Endothelial cell (in vitro differentiated cells): ENCODE measurements at regions not wholly inside any gene's neighbourhood (a gene's known extent, or its start where the extent isn't known, plus 50 kb on each side); places are given as distances from the start of the nearest gene placed in this dataset.
A peak's percentile ranks its signal among the peaks of the same experiment; 100 is the strongest.

Source experiments
- DNase-seq: peaks from one replicate; pipeline ENCODE4 v3.0.0; 2021; ENCODE audit warnings: low spot score
- H3K27ac Mint-ChIP-seq: one replicate; pipeline ENCODE4 v1.8.0; 2021; ENCODE audit warnings: mixed read lengths, inconsistent platforms; ENCODE audit not compliant: unreplicated experiment
- H3K27me3 Mint-ChIP-seq: one replicate; pipeline ENCODE4 v1.8.0; 2021; ENCODE audit warnings: mild to moderate bottlenecking, moderate library complexity, mixed read lengths, inconsistent platforms; ENCODE audit not compliant: unreplicated experiment
- H3K36me3 Mint-ChIP-seq: one replicate; pipeline ENCODE4 v1.8.0; 2021; ENCODE audit warnings: mild to moderate bottlenecking, low read depth, mixed read lengths, inconsistent platforms; ENCODE audit not compliant: unreplicated experiment
- H3K4me1 Mint-ChIP-seq: one replicate; pipeline ENCODE4 v1.8.0; 2021; ENCODE audit warnings: mild to moderate bottlenecking, mixed read lengths, inconsistent platforms; ENCODE audit not compliant: unreplicated experiment
- H3K4me3 Mint-ChIP-seq: one replicate; pipeline ENCODE4 v1.8.0; 2021; ENCODE audit warnings: mild to moderate bottlenecking, mixed read lengths, inconsistent platforms; ENCODE audit not compliant: unreplicated experiment
- H3K9me3 Mint-ChIP-seq: one replicate; pipeline ENCODE4 v1.8.0; 2021; ENCODE audit warnings: mixed read lengths, inconsistent platforms; ENCODE audit not compliant: unreplicated experiment
- TF ChIP-seq, protein P1 (sequence below): fragments of 200-600 bp; sonication (generic); IDR thresholded peaks from one replicate; pipeline ENCODE4 v1.5.0; 2021; ENCODE audit warnings: antibody characterized with exemption; ENCODE audit not compliant: unreplicated experiment

DNA sequence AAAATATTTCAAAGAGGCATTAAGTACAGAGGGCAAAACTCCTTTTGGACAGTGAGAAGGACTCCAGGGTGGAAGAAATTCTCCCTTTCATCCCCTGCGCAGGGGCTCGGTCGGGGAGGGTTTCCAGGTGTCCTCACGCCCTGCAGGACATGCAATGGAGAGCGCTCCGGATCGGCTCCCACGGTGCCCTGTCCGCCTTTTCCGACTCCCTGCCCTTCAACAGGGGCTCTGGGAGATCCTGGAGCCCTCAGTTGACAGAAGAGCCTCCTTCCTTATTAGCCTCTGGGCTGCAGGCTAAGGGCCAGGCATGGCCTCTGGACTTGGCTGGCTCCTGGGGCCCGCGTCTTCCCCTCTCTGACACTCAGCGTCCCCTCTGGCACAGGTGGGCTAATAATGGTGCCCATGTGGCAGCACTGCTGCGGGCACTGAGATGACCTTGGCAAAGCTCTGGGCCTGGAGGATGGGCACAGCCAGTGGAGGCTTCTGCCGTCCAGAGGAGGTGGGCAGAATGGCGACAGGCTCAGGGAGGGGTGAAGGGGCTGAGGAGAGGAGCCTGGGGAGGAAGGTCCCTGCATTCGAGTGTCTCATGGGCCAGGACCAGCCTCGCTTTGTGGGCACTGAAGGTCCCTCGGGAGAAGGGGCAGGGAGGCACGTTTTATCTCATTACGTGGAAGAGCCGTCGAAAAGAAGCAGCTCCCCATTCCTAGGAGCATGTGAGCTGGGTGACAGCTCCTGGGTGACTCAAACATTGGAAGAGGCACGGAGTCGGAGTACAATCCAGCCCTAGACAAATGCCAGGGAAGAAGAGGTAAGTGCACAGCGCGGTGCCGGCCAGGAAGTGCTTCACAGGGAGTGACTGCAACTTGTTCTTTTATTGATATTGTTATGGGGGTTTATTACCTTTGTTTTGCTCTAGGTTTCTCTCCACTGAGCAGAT lies 161.7 kb downstream of the IRF8 start:
- H3K4me1 Mint-ChIP-seq, result peaks cover 19% of the 10 kb centered on the region
- no peak for DNase-seq
- no peaks in the 10 kb centered on the region for H3K36me3 Mint-ChIP-seq
- H3K9me3 Mint-ChIP-seq, result no peaks in the 10 kb centered on the region
- no peak overlapping the region for H3K4me3 Mint-ChIP-seq
- H3K27me3 Mint-ChIP-seq, result peaks cover 10% of the 10 kb centered on the region
- TF ChIP-seq, protein P1, sequence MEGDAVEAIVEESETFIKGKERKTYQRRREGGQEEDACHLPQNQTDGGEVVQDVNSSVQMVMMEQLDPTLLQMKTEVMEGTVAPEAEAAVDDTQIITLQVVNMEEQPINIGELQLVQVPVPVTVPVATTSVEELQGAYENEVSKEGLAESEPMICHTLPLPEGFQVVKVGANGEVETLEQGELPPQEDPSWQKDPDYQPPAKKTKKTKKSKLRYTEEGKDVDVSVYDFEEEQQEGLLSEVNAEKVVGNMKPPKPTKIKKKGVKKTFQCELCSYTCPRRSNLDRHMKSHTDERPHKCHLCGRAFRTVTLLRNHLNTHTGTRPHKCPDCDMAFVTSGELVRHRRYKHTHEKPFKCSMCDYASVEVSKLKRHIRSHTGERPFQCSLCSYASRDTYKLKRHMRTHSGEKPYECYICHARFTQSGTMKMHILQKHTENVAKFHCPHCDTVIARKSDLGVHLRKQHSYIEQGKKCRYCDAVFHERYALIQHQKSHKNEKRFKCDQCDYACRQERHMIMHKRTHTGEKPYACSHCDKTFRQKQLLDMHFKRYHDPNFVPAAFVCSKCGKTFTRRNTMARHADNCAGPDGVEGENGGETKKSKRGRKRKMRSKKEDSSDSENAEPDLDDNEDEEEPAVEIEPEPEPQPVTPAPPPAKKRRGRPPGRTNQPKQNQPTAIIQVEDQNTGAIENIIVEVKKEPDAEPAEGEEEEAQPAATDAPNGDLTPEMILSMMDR, result no peak
- peak overlapping the region; percentile 36 for H3K27ac Mint-ChIP-seq

DNA sequence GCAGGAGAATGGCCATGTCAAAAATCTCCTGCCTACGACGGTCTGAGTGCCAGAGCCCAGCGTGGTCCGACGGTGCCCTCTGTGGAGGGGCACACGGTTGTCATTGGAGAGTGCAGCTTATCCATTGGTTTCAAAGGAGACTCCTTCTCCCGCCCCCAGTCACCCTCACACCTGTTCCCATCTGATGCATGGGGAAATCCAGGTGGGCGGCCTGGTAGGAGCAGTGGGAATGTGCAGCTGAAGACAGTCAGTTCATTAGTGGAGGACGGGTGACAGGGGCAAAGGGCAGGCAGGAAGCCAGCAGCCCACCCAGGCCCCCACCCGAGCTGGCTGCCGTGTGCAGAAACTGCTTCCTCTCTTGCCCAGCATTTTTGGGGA lies 162.3 kb downstream of the IRF8 start:
- no peak for DNase-seq
- TF ChIP-seq, protein P1, result no peak
- peaks cover 10% of the 10 kb centered on the region for H3K27me3 Mint-ChIP-seq
- peak overlapping the region; percentile 36 for H3K27ac Mint-ChIP-seq
- peaks cover 19% of the 10 kb centered on the region for H3K4me1 Mint-ChIP-seq
- H3K36me3 Mint-ChIP-seq, result no peaks in the 10 kb centered on the region
- H3K9me3 Mint-ChIP-seq, result no peaks in the 10 kb centered on the region
- no peak overlapping the region for H3K4me3 Mint-ChIP-seq

DNA sequence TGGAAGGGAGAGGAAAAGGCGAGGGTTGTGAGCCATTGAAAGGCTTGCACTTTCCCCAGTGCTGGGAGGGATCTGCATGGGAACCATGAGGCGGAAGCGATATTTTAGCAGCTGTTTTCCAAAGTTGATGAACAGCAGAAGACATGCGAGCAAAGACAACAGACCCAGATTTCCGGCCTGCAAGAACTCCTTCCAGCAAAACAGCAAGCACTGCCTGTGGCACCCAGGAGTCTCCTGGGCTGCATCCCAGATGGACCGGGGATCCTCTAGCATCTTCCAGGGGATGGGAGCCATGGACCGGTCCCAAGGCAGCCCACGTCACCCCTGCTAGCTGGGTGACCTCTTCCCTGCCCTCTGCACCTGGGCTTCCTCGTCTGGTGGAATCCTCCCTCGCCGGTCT lies 162.8 kb downstream of the IRF8 start:
- peaks cover 10% of the 10 kb centered on the region for H3K27me3 Mint-ChIP-seq
- no peak overlapping the region for H3K4me3 Mint-ChIP-seq
- no peak for DNase-seq
- H3K9me3 Mint-ChIP-seq, result no peaks in the 10 kb centered on the region
- no peaks in the 10 kb centered on the region for H3K36me3 Mint-ChIP-seq
- H3K4me1 Mint-ChIP-seq, result peaks cover 19% of the 10 kb centered on the region
- H3K27ac Mint-ChIP-seq, result peak overlapping the region; percentile 18
- TF ChIP-seq, protein P1, result no peak

DNA sequence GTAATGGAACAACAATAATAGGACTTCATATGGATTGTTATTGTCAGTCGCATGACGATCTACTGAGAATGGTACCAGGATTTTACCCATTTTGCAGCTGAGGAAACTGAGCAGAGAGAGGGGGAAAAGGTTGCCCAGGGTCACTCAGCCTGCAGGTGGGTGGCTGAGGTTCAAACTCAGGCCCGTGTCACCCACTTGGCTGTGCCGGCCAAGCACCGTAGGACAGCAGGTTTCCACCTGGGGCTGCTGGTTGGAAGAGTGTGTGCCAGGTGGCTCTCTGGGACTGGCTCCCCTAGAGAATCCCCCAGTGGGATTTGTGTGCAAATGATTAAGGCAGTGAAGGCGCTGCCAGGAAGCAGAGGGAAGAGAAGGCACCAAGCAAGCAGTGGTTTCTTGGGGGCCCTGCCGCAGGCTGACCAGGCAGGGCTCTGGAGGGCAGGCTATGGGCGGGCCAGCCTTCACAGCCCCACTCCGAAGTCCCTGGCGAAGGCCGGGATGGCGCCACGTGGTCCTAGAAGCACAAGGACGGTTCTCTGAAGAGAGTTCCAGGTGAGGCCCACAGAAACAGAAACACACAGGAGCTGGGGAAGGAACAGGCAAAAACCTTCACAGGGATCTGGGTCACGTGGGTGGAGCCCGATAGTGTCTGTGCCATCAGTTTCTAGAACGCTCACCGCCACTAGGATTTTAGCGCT lies 163.5 kb downstream of the IRF8 start:
- peaks cover 19% of the 10 kb centered on the region for H3K4me1 Mint-ChIP-seq
- H3K27me3 Mint-ChIP-seq, result peaks cover 11% of the 10 kb centered on the region
- no peak overlapping the region for H3K27ac Mint-ChIP-seq
- no peak overlapping the region for H3K4me3 Mint-ChIP-seq
- no peaks in the 10 kb centered on the region for H3K9me3 Mint-ChIP-seq
- no peak for DNase-seq
- H3K36me3 Mint-ChIP-seq, result no peaks in the 10 kb centered on the region
- TF ChIP-seq, protein P1, result no peak
